ENCODE measurements at regions not wholly inside any gene's neighbourhood (a gene's known extent, or its start where the extent isn't known, plus 50 kb on each side); places are given as distances from the start of the nearest gene placed in this dataset.

DNA sequence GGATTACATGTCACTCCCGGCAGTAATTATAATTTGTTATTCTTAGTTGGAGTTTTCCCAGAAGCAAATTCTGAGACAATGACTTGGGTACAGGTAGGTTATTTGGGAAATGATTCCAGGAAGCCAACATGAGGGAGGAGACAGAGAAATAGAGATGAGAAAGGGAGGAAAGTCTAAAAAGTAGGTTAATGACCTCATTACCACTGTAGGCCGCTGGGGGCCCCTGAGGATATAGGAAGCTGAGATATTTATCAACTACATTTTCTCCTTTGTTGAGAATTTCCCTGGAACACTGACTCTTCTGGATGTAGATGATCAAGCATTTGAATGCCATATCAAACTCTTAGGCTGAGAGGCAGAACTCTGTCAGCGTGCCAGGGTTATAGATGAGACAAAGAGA is 284.3 kb downstream of the ICOS start:
- TF ChIP-seq CTCF (IDR thresholded peaks at IDR 0.05) = no peak
- TF ChIP-seq POLR2A (IDR thresholded peaks at IDR 0.05) = no peak

Data from uterus (tissue), 2 donors.